ENCODE measurements at regions not wholly inside any gene's neighbourhood (a gene's known extent, or its start where the extent isn't known, plus 50 kb on each side); places are given as distances from the start of the nearest gene placed in this dataset.

DNA sequence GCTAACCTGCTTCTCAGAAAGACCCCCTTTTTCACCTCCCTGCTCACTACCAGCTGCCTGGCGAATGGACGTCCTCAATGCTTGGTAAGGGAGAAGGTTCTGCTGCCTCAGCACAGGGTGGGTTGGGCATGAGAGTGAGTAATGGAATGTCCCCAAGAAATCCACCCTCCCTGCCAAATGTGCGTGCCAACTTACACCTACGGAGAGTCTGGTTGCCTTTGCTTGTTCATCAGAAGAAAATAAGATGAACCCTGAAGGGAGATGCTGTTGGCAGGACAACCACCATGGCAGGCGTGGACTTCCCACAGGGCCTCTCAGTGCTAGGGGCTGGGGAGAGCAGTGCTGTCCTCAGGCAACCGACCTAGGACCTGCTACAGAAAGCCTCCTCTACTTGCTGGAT lies 106.0 kb downstream of the XCL2 start:
- Histone ChIP-seq H3K4me3 (no peak overlapping the region), H4K20me1 (ENCODE audit: control insufficient read depth, insufficient read depth) (no peaks in the 10 kb centered on the region), H3K4me1 (ENCODE audit: control insufficient read depth, insufficient read depth, low read length) (no peaks in the 10 kb centered on the region), H3K27ac (ENCODE audit: control insufficient read depth, insufficient read depth) (no peak overlapping the region), H3K9ac (ENCODE audit: control insufficient read depth, insufficient read depth, low read length) (no peak overlapping the region), H3K79me2 (ENCODE audit: control insufficient read depth, insufficient read depth, low read length) (no peaks in the 10 kb centered on the region), H3K27me3 (replicated peaks in 1 of 2; ENCODE audit: control insufficient read depth in 2 of 2, insufficient read depth in 2 of 2, low read length in 1 of 2) (no peaks in the 10 kb centered on the region; a peak in 2 of 4 replicates), H3K4me2 (ENCODE audit: control insufficient read depth, insufficient read depth) (no peak overlapping the region), H2AFZ (ENCODE audit: control insufficient read depth, low read depth, low read length) (no peak overlapping the region), H3K36me3 (ENCODE audit: control insufficient read depth in 2 of 2, insufficient read depth in 2 of 2, low read length in 1 of 2) (no peaks in the 10 kb centered on the region), H3K9me3 (replicated peaks; ENCODE audit: control insufficient read depth, insufficient read depth, low read length) (no peaks in the 10 kb centered on the region)
- DNase-seq (ENCODE audit: low read depth, low spot score) = no peak
- WGBS (ENCODE audit: insufficient coverage, insufficient replicate concordance, low lambda C conversion rate, missing lambda C conversion rate) = 7% methylated on average over 6 of the region's 6 CpGs
- ChIA-PET SMC1A (ENCODE audit: uncharacterized antibody, unreplicated experiment) (interaction anchor here (0.8 to 16.8 kb wide), 19 partner anchors 10 to 916 kb away, joined by 3 to 314 read pairs (median 6); partner anchors contain the start of gene XCL1), CTCF (interaction anchor here (1.7 to 14.9 kb wide), 6 partner anchors 28 to 911 kb away, joined by 4 to 283 read pairs (median 40); no protein-coding TSS in a partner anchor), RAD21 (ENCODE audit: unreplicated experiment) (interaction anchor here (1.0 to 12.3 kb wide), 9 partner anchors 9 to 911 kb away, joined by 3 to 193 read pairs (median 5); no protein-coding TSS in a partner anchor), POLR2A (interaction anchor here (1.5 kb wide), 1 partner anchor 97 kb away, joined by 3 read pairs; no protein-coding TSS in a partner anchor)
- intact Hi-C loops (cut with micrococcal nuclease; ENCODE audit: unreplicated experiment) (loop anchor here (2.0 to 10.0 kb wide), 3 partner anchors 95 to 909 kb away; no protein-coding TSS in a partner anchor), in situ Hi-C loops (cut with MboI) (loop anchor here (10.0 kb wide), 1 partner anchor 907 kb away; no protein-coding TSS in a partner anchor)
- TF ChIP-seq, protein P1, sequence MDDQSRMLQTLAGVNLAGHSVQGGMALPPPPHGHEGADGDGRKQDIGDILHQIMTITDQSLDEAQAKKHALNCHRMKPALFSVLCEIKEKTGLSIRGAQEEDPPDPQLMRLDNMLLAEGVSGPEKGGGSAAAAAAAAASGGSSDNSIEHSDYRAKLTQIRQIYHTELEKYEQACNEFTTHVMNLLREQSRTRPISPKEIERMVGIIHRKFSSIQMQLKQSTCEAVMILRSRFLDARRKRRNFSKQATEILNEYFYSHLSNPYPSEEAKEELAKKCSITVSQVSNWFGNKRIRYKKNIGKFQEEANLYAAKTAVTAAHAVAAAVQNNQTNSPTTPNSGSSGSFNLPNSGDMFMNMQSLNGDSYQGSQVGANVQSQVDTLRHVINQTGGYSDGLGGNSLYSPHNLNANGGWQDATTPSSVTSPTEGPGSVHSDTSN (IDR thresholded peaks at IDR 0.05; ENCODE audit: insufficient replicate concordance, low read depth, low read length) = no peak
- TF ChIP-seq BHLHE40 (IDR thresholded peaks at IDR 0.05; ENCODE audit: borderline replicate concordance in 1 of 2, low read depth in 2 of 2, low read length in 1 of 2) (no peak), SMARCA5 (IDR thresholded peaks at IDR 0.05) (no peak), RAD51 (IDR thresholded peaks at IDR 0.05) (no peak), EP300 (IDR thresholded peaks at IDR 0.05; ENCODE audit: borderline replicate concordance in 1 of 2, control insufficient read depth in 1 of 2, low read depth in 2 of 2, low read length in 2 of 2) (no peak), SREBF2 (IDR thresholded peaks at IDR 0.05; ENCODE audit: low read length) (no peak), IKZF2 (IDR thresholded peaks at IDR 0.05) (no peak), ATF7 (IDR thresholded peaks at IDR 0.05; ENCODE audit: low read depth) (no peak)
- TF ChIP-seq, protein P2, sequence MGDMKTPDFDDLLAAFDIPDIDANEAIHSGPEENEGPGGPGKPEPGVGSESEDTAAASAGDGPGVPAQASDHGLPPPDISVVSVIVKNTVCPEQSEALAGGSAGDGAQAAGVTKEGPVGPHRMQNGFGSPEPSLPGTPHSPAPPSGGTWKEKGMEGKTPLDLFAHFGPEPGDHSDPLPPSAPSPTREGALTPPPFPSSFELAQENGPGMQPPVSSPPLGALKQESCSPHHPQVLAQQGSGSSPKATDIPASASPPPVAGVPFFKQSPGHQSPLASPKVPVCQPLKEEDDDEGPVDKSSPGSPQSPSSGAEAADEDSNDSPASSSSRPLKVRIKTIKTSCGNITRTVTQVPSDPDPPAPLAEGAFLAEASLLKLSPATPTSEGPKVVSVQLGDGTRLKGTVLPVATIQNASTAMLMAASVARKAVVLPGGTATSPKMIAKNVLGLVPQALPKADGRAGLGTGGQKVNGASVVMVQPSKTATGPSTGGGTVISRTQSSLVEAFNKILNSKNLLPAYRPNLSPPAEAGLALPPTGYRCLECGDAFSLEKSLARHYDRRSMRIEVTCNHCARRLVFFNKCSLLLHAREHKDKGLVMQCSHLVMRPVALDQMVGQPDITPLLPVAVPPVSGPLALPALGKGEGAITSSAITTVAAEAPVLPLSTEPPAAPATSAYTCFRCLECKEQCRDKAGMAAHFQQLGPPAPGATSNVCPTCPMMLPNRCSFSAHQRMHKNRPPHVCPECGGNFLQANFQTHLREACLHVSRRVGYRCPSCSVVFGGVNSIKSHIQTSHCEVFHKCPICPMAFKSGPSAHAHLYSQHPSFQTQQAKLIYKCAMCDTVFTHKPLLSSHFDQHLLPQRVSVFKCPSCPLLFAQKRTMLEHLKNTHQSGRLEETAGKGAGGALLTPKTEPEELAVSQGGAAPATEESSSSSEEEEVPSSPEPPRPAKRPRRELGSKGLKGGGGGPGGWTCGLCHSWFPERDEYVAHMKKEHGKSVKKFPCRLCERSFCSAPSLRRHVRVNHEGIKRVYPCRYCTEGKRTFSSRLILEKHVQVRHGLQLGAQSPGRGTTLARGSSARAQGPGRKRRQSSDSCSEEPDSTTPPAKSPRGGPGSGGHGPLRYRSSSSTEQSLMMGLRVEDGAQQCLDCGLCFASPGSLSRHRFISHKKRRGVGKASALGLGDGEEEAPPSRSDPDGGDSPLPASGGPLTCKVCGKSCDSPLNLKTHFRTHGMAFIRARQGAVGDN (IDR thresholded peaks at IDR 0.05) = no peak
- TF ChIP-seq, protein P3, sequence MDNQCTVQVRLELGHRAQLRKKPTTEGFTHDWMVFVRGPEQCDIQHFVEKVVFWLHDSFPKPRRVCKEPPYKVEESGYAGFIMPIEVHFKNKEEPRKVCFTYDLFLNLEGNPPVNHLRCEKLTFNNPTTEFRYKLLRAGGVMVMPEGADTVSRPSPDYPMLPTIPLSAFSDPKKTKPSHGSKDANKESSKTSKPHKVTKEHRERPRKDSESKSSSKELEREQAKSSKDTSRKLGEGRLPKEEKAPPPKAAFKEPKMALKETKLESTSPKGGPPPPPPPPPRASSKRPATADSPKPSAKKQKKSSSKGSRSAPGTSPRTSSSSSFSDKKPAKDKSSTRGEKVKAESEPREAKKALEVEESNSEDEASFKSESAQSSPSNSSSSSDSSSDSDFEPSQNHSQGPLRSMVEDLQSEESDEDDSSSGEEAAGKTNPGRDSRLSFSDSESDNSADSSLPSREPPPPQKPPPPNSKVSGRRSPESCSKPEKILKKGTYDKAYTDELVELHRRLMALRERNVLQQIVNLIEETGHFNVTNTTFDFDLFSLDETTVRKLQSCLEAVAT (IDR thresholded peaks at IDR 0.05) = no peak
- no peak for FAIRE-seq
- no peak for ATAC-seq
- no TSS peak for BruUV-seq (replicated peaks)

Measured in GM12878 (cell line).